HT1080 (cell line): ENCODE measurements at regions not wholly inside any gene's neighbourhood (a gene's known extent, or its start where the extent isn't known, plus 50 kb on each side); places are given as distances from the start of the nearest gene placed in this dataset. TPM values are rescaled to one million over a fixed set of nuclear protein-coding genes. Genes with fewer than 3 reads are reported as not detected.

Source experiments
- DNase-seq: peaks from one replicate; pipeline ENCODE4 v3.0.0-alpha.2; 2015; ENCODE audit warnings: low read depth
- small RNA-seq: library from RNA; depleted of rRNA; stranded (forward); fragments of <200 nt; gene quantifications from one replicate; pipeline ENCODE3, GENCODE V24; 2014

- DNase-seq: no peak
Measured at GRCh38 chr3:86178095-86178494, 812.9 kb downstream of the VGLL3 start.

GRCh38 chr3:86176445-86176784 lies 814.5 kb downstream of the VGLL3 start:
- no peak for DNase-seq

GRCh38 chr3:86175593-86176444 lies 815.1 kb downstream of the VGLL3 start:
- no peak for DNase-seq

- no peak for DNase-seq
Measured at GRCh38 chr3:86175051-86175536, 815.9 kb downstream of the VGLL3 start.

GRCh38 chr3:86173401-86173800 lies 817.5 kb downstream of the VGLL3 start:
- DNase-seq: no peak

- no peak for DNase-seq
Measured at GRCh38 chr3:86168512-86168911, 822.4 kb downstream of the VGLL3 start.

- no peak for DNase-seq
Measured at GRCh38 chr3:86162521-86162920, 828.4 kb downstream of the VGLL3 start.

- no peak for DNase-seq
Measured at GRCh38 chr3:86161493-86161892, 829.5 kb downstream of the VGLL3 start.

GRCh38 chr3:86152620-86153019 lies 838.3 kb downstream of the VGLL3 start:
- no peak for DNase-seq

GRCh38 chr3:86149054-86149453 lies 841.9 kb downstream of the VGLL3 start:
- DNase-seq: no peak

GRCh38 chr3:86147119-86147518 lies 843.8 kb downstream of the VGLL3 start:
- no peak for DNase-seq

- DNase-seq: no peak
Measured at GRCh38 chr3:86126552-86126951, 864.4 kb downstream of the VGLL3 start.

Small RNA genes in the stretch of these regions (small RNA-seq; reads per million reads assigned to genes)
- gene AC108706.1 (not detected), gene RNU6-1129P (not detected)
